Right ventricle myocardium superior (tissue), 1 donor: ENCODE measurements at regions not wholly inside any gene's neighbourhood (a gene's known extent, or its start where the extent isn't known, plus 50 kb on each side); places are given as distances from the start of the nearest gene placed in this dataset.
A peak's percentile ranks its signal among the peaks of the same experiment; 100 is the strongest.
"Not testable (repeated sequence)": the region's sequence is repeated elsewhere in the genome, so short reads cannot be mapped to it uniquely, and the experiment has no call there.

Experiments
- ATAC-seq: fragments of 200-7000 bp; cut with Tn5 transposase; one replicate; pipeline ENCODE4 v1.9.1; 2020; ENCODE audit warnings: mild to moderate bottlenecking; ENCODE audit not compliant: poor library complexity
- DNase-seq: peaks from one replicate; pipeline ENCODE4 v3.0.0-alpha.2; 2020
- intact Hi-C: fragments of 100-400 bp; cut with DNase I; formaldehyde crosslinking; loops from one replicate; pipeline ENCODE4 v1.11.2; 2022
- donor health status: DM: no; HTN: yes; CAD: no; lungs with severe emphysema.

DNA sequence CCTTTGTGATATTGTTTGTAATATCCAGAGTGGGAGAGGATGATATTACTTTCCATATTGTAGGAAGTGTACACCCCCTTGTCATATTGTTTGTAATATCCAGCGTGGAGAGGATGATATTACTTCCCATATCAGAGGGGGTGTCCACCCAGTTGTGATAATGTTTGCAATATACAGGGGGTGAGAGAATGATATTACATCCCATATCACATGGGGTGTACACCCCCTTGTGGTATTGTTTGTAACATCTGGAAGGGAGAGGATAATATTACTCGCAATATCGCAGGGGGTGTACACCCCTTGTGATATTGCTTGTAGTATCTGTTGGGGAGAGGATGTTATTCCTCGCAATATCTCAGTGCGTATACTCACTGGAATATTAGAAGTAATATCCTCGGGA, 61.5 kb downstream of the PRSS23 start:
- DNase-seq, result no peak
- intact Hi-C loops, result loop anchor here (10.0 kb wide), 1 partner anchor 433 kb away; no protein-coding TSS in a partner anchor
- ATAC-seq, result no peak

DNA sequence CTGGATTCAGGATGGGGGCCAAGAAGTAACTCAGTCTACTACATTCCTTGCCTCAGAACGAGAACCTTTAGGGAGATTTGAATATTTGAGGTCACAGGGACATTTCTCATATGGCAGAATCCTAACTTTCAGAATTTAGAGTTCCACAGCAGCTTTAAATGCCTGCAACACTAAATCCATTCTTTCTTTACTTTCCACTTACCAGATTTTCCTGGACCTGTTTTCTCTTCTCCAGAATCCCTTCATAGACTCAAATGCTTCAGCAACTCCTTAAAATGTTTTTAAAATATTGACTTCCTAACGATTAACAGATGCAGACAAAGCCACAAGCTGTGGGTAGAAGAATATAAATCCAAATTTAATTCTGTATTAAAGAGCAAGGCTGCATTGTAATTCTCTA, 63.1 kb downstream of the PRSS23 start:
- ATAC-seq, result no peak
- intact Hi-C loops, result loop anchor here (10.0 kb wide), 1 partner anchor 431 kb away; no protein-coding TSS in a partner anchor

DNA sequence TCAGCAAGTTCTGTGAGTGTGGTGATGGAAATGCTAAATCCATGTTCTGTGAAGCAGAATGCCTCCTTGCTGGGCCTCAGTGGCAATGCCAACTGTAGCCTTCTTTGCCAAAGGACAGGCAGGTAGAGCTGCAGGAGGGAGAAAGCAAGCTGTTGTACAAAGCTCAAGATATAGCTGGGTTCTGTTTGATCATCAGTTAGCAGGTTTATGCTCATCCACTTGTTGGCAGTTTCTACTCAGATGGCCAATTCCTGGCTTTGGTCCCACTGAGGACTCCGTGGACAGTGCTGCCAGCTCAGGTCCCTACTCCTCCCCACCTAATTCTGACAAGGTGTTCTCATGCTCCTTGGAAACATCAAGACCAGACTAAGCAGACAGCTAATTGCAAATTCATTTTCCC, 65.1 kb downstream of the PRSS23 start:
- no peak for DNase-seq
- no peak for ATAC-seq
- intact Hi-C loops, result loop anchor here (10.0 kb wide), 1 partner anchor 429 kb away; no protein-coding TSS in a partner anchor

More for the DNA sequence above, 63.1 kb downstream of the PRSS23 start:
- no peak for DNase-seq

DNA sequence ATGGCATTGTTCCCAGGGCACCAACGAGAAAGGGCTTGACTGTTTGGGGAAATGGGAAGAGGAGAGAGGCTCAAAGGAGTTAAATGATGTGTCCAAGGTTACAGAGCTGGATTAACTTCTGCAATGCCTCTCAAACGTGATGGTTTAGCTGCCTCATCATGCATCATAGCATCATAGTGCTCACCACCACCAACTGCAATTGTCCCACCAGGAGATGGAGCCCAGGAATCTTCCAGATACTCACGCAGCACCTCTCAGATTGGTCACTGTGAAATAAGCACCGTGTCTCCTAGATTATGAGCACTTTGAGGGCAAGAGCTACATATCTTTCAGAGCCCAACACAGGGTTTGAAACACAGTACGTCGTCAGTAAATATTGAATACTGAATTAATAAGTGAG, 69.2 kb downstream of the PRSS23 start:
- ATAC-seq, result peak; percentile 9
- intact Hi-C loops, result loop anchor here (10.0 kb wide), 1 partner anchor 425 kb away; no protein-coding TSS in a partner anchor

DNA sequence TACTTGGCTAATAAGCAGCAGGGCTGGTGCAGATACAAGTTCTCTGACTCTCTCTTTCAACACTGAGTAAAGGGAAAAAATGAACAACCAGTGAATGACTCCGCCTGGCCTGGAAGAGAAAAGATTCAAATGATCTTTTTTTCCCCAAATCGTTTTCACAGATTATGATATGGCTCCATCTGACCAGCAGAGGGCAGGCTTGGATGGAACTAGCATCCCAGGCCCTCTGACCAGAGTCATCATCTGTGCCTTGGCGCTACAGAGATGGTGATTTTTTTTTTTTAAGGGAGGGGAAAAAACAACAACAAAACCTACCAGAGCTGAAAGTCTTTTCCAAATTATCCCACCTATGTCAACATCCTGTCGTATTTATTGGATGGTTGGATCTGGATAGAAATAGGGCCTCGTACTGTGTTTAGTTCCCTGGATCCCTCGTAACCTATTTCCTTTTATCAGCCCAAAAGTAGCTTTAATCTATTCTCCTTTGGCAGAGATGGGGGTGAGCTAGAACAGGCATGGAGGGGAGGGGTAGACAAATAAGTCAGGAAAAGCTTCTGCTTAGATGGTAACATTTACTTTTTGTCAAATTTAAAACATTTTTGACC, 69.7 kb downstream of the PRSS23 start:
- ATAC-seq (peak; percentile 92), DNase-seq (peak; percentile 63)
- intact Hi-C loops, result loop anchor here (2.0 to 10.0 kb wide), 2 partner anchors 49 to 425 kb away; no protein-coding TSS in a partner anchor

More for the DNA sequence above, 69.2 kb downstream of the PRSS23 start:
- no peak for DNase-seq

DNA sequence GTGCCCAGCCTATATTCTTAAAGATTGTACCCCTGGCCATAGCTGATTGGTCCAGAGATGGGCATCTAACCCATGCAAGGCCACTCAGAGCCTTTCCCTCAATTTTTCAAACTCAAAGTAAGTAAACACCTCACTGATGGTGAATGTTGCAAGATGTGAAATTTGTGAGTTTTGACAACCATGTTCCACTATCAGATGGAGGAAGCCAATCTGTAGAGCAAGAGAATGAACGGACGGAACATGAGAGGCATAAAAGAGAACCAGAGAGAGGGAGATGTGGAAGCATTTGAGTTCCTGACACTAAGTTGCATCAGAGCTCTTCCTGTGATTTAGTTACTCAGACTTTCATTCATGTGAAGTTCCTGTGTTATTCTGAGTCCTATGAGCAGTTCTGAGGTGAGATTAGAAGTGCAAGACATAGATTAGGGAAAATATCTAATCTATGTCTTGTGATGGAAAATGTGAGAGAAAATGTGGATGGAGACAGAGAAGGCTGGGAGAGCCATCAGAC, 73.3 kb downstream of the PRSS23 start:
- intact Hi-C loops, result no loop called here
- DNase-seq (no peak), ATAC-seq (no peak)

DNA sequence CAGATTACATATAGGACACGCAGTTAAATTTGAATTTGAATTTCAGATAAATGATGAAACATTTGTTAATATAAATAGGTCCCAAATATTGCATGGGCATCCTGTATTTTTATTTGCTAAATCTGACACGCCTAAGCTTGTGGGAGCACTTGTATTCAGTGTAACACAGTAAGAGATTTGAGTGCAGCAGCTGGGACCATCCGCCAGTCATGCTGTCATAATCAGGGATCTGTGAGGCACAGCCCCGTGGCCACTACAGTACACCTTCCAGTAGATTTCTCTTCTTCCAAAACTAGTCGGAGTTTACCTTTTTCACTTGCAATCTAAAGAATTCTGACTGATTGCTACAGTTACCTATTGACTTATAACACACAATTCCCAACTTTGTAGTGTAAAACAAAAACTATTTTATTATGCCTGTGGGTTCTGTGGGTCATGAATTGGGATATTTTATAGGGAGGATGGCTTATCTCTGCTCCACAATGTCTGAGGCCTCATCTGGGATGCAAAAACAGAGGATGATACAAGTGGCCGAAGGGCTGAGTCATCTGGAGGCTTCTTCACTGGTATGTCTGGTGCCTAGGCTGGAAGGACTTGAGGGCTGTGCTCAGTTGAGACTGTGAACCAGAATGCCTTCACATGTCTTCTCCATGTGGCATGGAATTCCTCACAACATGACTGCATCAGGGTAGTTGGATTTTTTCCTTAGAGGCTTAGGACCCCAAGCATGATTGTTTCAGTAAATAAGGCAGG, 74.1 kb downstream of the PRSS23 start:
- no peak for ATAC-seq
- no peak for DNase-seq
- intact Hi-C loops, result no loop called here

DNA sequence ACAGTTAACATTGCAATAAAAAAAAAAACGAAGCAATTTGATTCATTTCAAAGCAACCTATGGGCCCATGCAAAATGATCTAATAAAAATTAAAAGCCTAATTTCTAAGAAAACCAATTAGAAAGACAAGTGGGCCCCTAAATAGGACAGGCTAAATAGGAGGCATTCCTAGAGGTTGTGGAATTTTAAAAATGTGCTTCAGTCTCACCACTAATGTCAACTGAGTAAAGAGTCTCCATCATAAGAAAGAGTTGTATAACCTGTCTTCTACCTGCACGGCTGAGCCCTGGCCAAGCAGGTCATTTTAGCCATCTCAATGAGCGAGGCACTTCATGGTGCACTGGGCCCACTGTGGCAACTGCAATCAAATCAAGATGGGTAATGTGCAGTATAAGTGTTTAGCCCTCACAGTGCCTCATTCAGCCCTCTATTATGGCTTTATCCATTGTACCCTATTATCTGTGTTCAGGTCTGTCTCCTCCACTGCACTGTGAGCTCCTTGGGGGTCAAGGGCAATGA, 76.4 kb downstream of the PRSS23 start:
- intact Hi-C loops, result no loop called here
- ATAC-seq (no peak), DNase-seq (no peak)

DNA sequence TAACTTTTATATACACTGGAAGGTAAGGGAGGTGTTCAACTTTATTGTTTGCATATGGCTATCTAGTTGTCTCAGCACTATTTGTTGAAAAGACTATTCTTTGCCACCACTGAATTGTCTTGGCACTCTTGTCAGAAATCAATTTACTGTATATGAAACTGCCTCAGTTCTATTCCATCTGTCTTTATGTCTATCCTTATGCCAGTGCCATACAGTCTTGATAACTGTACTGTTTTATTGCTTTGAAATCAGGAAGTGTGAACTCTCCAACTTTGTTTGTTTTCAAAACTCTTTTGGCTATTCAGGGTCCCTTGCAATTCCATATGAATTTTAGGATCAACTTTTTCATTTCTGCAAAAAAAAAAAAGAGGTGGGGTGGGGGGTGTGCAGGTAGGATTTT, 77.2 kb downstream of the PRSS23 start:
- no peak for DNase-seq
- intact Hi-C loops, result no loop called here
- ATAC-seq, result no peak

DNA sequence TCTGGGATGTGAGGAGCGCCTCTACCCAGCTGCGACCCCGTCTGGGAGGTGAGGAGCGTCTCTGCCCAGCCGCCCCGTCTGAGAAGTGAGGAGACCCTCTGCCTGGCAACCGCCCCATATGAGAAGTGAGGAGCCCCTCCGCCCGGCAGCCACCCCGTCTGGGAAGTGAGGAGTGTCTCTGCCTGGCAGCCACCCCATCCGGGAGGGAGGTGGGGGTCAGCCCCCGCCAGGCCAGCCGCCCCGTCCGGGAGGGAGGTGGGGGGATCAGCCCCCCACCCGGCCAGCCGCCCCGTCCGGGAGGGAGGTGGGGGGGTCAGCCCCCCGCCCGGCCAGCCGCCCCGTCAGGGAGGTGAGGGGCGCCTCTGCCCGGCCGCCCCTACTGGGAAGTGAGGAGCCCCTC, 76.0 kb downstream of the FZD4 start:
- ATAC-seq, intact Hi-C loops, DNase-seq: not testable (repeated sequence)

DNA sequence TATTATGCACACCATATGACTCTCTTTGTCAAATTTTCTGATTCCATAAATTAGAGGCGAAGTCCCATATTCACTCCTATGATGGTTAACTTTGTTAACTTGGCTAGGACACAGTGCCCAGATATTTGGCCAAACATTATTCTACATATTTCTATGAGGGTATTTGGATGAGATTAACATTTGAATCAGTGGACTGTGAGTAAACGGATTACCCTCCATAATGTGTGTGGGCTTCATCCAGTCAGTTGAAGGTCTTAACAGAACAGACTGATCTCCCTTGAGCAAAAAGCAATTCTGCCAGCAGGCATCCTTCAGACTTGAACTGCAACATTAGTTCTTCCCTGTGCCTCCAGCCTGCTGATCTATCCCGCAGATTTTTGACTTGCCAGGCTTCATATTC, 69.9 kb downstream of the FZD4 start:
- intact Hi-C loops, result no loop called here
- no peak for DNase-seq
- ATAC-seq, result no peak

DNA sequence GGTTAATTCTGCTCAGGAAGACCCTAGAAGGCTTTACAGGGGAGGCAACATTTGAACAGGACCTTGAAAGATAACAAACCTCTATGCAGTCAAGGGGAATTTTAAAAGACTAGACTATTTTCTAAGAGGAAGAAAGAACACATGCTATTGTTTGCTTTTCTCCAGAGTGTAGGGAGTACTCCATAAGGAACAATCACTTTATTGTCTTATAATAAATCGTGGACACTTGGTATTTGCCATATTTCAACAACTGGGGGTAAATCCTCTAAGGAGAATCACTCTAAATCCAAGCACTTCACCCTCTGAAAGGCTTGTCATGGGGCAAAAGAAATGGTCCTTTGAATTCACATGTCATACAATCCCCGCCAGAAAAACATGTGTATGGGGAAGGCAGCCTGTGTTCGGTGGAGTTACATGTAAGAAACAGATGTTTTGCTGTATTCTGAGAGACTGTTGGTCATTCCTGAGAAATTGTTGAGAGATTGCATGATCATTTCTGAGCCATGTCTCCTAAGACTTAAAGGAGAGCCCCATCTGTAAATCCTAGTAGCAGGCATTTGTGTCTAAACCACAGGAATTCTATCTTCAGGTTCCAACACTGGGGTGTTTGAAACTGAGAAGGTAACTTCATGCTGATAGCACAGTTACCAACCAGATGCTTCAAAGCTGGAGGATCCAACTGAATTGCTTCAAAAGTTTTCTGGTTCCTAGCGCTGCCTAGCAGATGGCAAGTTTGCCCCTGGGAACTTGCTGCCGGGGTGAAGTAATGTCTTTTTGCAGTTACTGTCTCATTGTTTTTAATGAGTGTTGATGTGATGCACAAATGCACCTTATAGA, 66.8 kb downstream of the FZD4 start:
- no peak for ATAC-seq
- intact Hi-C loops, result no loop called here
- no peak for DNase-seq

DNA sequence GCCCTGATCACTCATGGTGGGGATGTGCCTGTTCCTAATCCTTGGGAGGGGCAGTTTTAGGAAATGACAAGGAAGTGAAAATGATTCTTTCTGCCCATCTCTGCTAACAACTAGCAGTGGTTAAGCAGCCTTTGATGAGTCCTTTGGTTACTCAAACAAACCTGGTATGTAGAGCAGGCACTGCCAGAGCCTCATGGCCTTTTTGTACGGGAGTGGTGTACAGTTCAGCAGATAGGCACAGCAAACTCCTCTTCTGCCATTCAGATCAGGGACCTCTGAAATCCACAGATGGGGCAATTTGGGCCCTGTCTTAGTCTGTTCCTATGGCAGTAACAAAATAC, 66.2 kb downstream of the FZD4 start:
- no peak for ATAC-seq
- intact Hi-C loops, result no loop called here
- DNase-seq, result no peak

DNA sequence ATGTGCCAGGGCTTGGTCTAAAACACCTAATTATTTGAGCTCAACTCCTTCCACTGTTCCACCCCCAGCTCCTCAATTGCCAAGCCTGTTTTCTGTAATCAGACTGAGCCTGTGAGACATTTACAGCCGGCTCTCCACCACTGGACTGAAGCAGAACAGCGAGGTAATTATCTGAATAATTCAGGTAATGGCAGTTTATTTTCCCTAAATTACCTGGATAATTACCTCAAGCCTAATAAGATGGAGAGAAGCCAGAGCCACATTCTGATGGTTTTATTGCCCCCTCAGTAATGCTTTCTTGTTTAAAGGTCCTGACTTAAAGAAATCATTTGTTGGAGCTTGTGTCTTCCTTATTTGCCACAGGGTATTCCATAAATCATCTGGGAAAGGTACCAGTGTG, 64.2 kb downstream of the FZD4 start:
- DNase-seq, result no peak
- intact Hi-C loops, result no loop called here
- no peak for ATAC-seq

DNA sequence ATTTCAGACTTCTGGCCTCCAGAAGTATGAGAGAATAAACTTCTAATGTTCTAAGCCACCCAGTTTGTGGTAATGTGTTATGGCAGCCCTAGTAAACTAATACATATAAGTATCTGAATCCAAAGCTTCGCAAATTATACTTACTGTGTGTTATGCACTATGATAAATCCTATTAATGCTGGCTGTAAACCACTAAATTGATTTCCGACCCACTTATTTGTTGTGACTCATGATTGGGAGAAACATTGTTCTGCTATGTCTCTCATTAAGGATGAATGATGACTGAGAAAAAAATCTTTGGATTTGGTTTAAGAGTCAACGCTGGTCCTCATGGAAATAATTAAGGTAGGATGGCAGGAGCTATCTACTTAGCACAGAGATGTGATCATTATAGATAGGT, 62.0 kb downstream of the FZD4 start:
- DNase-seq, result no peak
- intact Hi-C loops, result no loop called here
- ATAC-seq, result no peak
